A673 (cell line): ENCODE measurements at regions not wholly inside any gene's neighbourhood (a gene's known extent, or its start where the extent isn't known, plus 50 kb on each side); places are given as distances from the start of the nearest gene placed in this dataset.

Experiments
- BruUV-seq: library from RNA; stranded (reverse); fragments of 400-500 nt; replicated peaks from 2 replicates; lab custom pipeline; 2021; lab: Mats Ljungman, UMichigan
- CTCF ChIA-PET: fragments of 300-600 bp; sonication (Branson Sonifier 250); formaldehyde crosslinking; loops from one replicate; lab custom pipeline; 2022; ENCODE audit warnings: antibody characterized with exemption; lab: Charles Lee
- POLR2A ChIA-PET: fragments of 300-600 bp; sonication (Branson Sonifier 250); formaldehyde crosslinking; loops from one replicate; lab custom pipeline; 2022; ENCODE audit warnings: antibody characterized with exemption; ENCODE audit not compliant: low non-redundant PET; lab: Charles Lee
- DNase-seq: peaks from one replicate; pipeline ENCODE4 v3.0.0-alpha.2; 2015; ENCODE audit warnings: low spot score
- H3K27ac ChIP-seq: fragments of 200-600 bp; sonication (generic); 2 replicates; pipeline ENCODE4 v1.5.1; 2016; ENCODE audit warnings: mixed run types, low read depth, mild to moderate bottlenecking, mixed read lengths, antibody characterized with exemption, low read length; ENCODE audit not compliant: poor library complexity, severe bottlenecking
- H3K27me3 ChIP-seq: fragments of 200-600 bp; sonication (generic); replicated peaks from 2 replicates; pipeline ENCODE4 v1.6.1; 2017; ENCODE audit warnings: mixed run types, low read depth, mild to moderate bottlenecking, mixed read lengths, antibody characterized with exemption, low read length; ENCODE audit not compliant: insufficient read depth, poor library complexity
- H3K36me3 ChIP-seq: fragments of 200-600 bp; sonication (generic); 2 replicates; pipeline ENCODE4 v1.6.1; 2016; ENCODE audit warnings: mixed run types, mild to moderate bottlenecking, mixed read lengths, antibody characterized with exemption, low read length; ENCODE audit not compliant: insufficient read depth, poor library complexity, severe bottlenecking
- H3K4me1 ChIP-seq: fragments of 200-600 bp; sonication (generic); 2 replicates; pipeline ENCODE4 v1.6.1; 2017; ENCODE audit warnings: mixed run types, mild to moderate bottlenecking, mixed read lengths, antibody characterized with exemption, low read length; ENCODE audit not compliant: insufficient read depth, poor library complexity, severe bottlenecking
- H3K4me3 ChIP-seq: fragments of 200-600 bp; sonication (generic); 2 replicates; pipeline ENCODE4 v1.5.1; 2016; ENCODE audit warnings: low read depth, mixed run types, mild to moderate bottlenecking, mixed read lengths, low read length; ENCODE audit not compliant: poor library complexity, severe bottlenecking
- H3K9me3 ChIP-seq: fragments of 200-600 bp; sonication (generic); 2 replicates; pipeline ENCODE4 v1.6.1; 2016; ENCODE audit warnings: mixed run types, low read depth, mild to moderate bottlenecking, mixed read lengths, antibody characterized with exemption, low read length; ENCODE audit not compliant: poor library complexity, severe bottlenecking
- EZH2 ChIP-seq: fragments of 200-600 bp; sonication (generic); IDR thresholded peaks from 2 replicates; pipeline ENCODE4 v1.6.1; 2017; ENCODE audit warnings: borderline replicate concordance, low read depth, mild to moderate bottlenecking, mixed read lengths, antibody characterized with exemption, low read length; ENCODE audit not compliant: poor library complexity, severe bottlenecking
- intact Hi-C: fragments of 100-400 bp; cut with micrococcal nuclease; formaldehyde crosslinking; loops from one replicate; pipeline ENCODE4 v1.10.0; 2022; ENCODE audit not compliant: unreplicated experiment
- TF ChIP-seq, protein P1 (sequence below): fragments of 300-800, 200-600 bp; sonication (generic); conservative IDR thresholded peaks from 2 replicates; pipeline ENCODE4 v1.5.1; 2017; ENCODE audit warnings: low read depth, mild to moderate bottlenecking, antibody characterized with exemption, low read length, moderate library complexity, mixed read lengths

DNA sequence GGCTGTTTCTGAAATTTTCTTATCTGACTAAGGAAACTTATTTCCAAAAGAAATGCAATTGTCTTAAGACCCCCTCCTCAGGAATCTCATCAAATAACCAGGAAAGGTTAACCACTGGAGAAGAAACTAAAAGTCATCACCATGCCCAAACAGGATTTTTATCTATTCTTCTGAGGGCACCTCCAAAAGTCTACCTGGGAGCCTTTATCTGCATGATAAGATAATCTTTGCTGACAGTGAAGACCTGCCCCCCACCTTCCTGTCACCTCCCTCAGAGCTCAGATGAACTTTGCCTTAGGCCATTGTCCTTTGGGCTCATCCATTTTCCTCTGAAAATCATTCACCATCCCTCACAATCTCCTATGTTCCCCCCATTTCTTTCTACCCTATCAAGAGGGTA is 137.3 kb upstream of the SMAD3 start:
- Histone ChIP-seq H3K9me3 (peaks cover 2% of the 10 kb centered on the region), H3K27me3 (no peaks in the 10 kb centered on the region), H3K4me1 (peaks cover 11% of the 10 kb centered on the region), H3K36me3 (no peaks in the 10 kb centered on the region), H3K27ac (no peak overlapping the region), H3K4me3 (no peak overlapping the region)
- DNase-seq, result no peak
- intact Hi-C loops, result no loop called here
- TF ChIP-seq, protein P1, sequence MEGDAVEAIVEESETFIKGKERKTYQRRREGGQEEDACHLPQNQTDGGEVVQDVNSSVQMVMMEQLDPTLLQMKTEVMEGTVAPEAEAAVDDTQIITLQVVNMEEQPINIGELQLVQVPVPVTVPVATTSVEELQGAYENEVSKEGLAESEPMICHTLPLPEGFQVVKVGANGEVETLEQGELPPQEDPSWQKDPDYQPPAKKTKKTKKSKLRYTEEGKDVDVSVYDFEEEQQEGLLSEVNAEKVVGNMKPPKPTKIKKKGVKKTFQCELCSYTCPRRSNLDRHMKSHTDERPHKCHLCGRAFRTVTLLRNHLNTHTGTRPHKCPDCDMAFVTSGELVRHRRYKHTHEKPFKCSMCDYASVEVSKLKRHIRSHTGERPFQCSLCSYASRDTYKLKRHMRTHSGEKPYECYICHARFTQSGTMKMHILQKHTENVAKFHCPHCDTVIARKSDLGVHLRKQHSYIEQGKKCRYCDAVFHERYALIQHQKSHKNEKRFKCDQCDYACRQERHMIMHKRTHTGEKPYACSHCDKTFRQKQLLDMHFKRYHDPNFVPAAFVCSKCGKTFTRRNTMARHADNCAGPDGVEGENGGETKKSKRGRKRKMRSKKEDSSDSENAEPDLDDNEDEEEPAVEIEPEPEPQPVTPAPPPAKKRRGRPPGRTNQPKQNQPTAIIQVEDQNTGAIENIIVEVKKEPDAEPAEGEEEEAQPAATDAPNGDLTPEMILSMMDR, result no peak
- TF ChIP-seq EZH2, result no peak
- CTCF ChIA-PET, result no interaction called here
- BruUV-seq, result no TSS peak
- POLR2A ChIA-PET, result no interaction called here

- Histone ChIP-seq H3K27ac (no peak overlapping the region), H3K27me3 (no peaks in the 10 kb centered on the region), H3K4me1 (peaks cover 11% of the 10 kb centered on the region), H3K4me3 (no peak overlapping the region), H3K9me3 (no peaks in the 10 kb centered on the region), H3K36me3 (no peaks in the 10 kb centered on the region)
- ChIA-PET POLR2A (no interaction called here), CTCF (no interaction called here)
- DNase-seq, result no peak
- intact Hi-C loops, result no loop called here
- no peak for TF ChIP-seq EZH2
- TF ChIP-seq, protein P1, result no peak
- no TSS peak for BruUV-seq
These were observed 136.6 kb upstream of the SMAD3 start for GRCh38 chr15:66928784-66929183.

DNA sequence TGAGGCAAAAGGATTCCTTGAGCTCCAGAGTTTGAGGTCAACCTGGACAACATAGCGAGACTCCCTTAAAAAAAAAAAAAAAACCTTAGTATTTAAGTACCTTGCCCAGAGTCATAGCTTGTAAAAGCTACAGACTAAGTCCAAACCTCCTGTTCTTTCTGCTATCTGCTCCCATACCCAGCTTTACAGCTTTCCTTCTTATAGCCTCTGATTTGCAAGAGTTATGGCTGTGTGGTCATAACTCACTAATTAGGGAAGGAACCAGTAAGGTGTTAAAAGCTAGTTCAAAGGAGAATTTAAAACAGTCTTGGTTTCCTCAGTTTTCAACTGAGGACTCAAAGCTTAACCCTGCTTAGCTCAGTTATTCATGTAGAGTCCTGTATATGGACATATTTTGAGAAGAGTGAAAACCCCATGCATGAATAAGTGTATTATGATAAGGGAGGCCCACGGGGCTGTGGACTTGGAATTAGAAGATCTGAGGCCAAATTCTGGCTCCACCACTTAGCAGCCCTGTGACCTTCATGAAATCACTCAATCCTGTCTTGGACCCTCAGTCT is 135.5 kb upstream of the SMAD3 start:
- no peak for DNase-seq
- CTCF ChIA-PET, result no interaction called here
- intact Hi-C loops, result no loop called here

More for the DNA sequence above, 135.5 kb upstream of the SMAD3 start:
- no peak overlapping the region for H3K4me3 ChIP-seq
- no peak overlapping the region for H3K27ac ChIP-seq
- no peak for TF ChIP-seq EZH2
- TF ChIP-seq, protein P1, result no peak
- no peaks in the 10 kb centered on the region for H3K27me3 ChIP-seq
- H3K9me3 ChIP-seq, result no peaks in the 10 kb centered on the region
- peaks cover 11% of the 10 kb centered on the region for H3K4me1 ChIP-seq
- no TSS peak for BruUV-seq
- no peaks in the 10 kb centered on the region for H3K36me3 ChIP-seq
- POLR2A ChIA-PET, result no interaction called here
